GM21447 (cell line): ENCODE measurements at regions not wholly inside any gene's neighbourhood (a gene's known extent, or its start where the extent isn't known, plus 50 kb on each side); places are given as distances from the start of the nearest gene placed in this dataset.
"Not testable (repeated sequence)": the region's sequence is repeated elsewhere in the genome, so short reads cannot be mapped to it uniquely, and the experiment has no call there.

Experiments used
- ATAC-seq: cut with Tn5 transposase; IDR thresholded peaks from one replicate; pipeline ENCODE4 v1.9.1; 2021; ENCODE audit not compliant: unreplicated experiment

DNA sequence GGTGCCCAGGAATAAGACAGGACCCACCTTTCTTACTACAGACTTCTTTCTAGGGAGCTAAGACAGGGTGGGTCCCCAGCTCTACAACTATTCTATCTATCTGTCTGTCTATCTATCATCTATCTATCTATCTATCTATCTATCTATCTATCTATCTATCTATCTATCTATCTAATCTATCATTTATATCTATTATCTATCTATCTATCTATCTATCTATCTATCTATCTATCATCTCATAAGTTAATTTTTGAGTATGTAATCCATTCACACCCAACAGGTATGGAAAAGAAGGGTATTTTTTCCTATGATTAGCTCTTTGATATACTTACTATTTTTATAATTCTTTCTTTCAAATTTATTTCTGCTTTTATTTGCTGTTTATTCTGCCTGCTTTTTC lies 55.9 kb downstream of the BAMBI start:
- no peak for ATAC-seq

DNA sequence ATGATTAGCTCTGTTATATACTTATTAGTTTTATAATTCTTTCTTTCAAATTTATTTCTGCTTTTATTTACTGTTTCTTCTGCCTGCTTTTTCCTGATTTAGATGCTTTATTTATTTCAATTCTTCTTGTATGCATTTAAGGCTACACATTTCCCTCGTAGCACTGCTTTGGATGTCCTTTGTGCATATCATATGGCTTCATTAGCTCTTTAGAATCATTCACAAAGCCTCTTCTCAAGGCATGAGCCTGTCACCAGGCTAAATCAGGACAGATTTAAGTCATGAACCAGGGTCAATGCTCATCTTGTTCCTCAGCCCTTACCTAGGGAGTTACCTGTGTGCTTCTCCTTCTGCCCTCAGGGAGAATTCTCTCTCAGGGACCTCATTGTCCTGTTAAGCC lies 56.3 kb downstream of the BAMBI start:
- ATAC-seq, result no peak

DNA sequence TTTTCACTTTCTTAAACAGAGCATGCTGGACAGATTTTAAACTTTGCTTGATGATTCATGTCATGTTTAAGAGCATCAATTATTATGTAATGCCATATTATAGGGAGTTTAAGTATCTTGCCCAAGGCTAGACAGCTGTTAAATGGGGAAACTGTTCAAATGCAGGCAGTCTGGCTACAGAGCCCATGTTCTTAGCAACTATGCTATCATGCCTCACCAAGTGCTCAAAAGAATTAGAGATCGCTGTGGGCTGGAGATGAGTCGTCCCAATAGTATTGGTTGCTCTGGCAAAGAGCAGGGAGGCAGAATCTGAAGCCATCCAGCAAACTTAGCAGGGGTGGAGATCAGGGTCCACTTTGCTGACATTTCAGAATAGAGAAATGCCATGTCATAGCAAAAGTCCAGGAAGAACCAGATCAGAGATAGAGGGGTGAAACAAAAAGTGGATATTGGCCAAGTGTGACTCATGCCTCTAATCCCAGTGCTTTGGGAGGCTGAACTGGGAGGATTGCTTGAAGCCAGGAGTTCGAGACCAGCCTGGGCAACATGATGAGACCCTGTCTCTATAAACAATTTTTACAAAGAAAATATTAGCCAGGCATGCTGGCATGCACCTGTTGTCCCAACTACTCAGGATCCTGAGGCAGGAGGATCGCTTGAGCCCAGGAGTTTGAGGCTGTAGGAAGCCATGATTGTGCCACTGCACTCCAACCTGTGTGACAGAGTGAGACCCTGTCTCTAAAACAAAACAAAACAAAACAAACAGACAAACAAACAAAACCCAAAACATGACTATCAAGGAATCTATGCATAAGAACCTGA lies 57.8 kb downstream of the BAMBI start:
- ATAC-seq, result no peak

DNA sequence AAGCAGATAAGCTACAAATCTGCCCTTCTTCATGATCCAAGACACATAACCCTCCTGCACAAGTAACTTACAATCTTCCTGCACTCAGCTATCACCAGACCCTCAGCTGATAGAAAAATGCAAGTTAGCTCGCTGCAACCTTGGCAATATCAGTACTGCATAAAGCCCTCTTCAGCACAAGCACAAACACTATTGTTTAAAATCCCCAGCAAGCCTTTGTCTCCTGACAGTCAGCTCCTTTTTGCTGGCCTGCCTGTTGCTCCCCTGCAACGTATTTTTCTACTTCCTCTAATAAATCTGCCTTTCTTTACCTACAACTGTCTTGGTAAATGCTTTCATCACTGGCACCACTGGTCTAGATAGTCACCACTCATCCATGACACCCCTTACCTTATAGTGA lies 59.8 kb downstream of the BAMBI start:
- ATAC-seq, result no peak

DNA sequence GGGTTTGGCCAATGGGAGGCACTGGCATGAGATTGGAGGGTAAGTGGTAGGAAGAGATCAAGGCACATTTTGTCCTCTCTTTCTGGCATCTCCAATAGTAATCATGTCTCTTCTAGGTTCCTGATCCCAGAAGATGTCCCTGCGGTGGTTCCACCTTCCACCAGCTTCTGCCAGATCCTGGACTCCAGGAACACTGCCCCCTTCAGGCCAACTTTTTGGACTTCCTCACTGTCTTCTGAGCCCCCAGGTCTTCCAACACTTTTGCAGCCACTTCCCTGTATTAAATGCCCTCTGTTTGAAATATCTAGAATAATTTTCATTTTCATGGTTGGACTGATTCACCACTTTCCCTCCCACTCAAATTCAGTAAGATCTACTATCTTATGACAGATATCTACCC lies 60.9 kb downstream of the BAMBI start:
- ATAC-seq, result no peak

DNA sequence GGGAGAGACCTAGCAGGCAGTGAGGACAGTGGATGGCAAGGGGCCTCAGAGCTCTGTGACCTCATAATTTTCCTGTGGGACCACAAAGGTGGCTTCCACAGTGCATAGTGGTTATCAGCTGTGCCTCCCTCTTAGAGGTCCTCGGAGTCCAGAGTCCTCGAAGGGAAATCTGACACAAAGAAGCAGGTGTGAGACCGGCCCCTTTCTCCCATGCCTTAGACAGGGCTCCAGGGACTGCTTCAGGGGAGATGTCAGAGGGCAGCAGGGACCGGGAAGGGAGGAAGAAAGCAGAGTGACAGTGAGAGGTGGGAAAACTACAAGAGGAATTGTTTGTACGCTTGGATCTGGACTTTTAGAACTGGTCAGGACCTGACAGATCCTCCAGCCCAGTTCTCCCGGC lies 66.3 kb downstream of the BAMBI start:
- no peak for ATAC-seq

DNA sequence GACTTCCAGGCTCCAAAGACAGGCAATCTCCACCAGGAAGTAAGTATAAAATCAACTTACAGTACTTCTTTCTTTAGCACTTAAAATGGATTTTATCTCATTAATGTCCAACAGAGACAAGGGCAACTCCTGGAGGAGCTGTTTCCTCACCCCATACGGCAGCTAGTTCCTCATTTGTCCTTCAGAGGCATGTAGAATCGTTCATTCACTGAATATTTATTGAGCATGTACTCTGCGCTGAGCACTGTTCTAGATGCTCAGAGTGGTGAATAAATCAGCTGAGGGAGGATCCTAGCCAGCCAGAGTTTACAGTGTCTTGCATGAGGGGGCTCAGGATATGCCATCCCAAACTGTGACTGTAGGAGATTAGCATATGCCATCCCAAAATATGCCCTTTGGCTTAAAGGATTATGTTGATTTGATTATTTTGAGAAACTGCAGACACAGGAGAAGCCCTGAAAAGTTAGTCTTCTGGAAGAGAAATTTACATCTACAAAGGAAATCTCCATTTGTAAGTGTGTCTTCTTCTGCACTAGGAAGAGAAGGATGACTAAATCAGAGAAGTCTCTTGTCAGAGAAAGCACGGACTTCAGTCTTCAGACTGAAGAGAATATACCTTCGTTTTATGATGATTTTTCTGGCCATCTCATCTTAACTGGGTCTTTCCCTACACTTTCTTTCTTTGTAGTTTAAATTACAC lies 66.9 kb downstream of the BAMBI start:
- ATAC-seq, result no peak

DNA sequence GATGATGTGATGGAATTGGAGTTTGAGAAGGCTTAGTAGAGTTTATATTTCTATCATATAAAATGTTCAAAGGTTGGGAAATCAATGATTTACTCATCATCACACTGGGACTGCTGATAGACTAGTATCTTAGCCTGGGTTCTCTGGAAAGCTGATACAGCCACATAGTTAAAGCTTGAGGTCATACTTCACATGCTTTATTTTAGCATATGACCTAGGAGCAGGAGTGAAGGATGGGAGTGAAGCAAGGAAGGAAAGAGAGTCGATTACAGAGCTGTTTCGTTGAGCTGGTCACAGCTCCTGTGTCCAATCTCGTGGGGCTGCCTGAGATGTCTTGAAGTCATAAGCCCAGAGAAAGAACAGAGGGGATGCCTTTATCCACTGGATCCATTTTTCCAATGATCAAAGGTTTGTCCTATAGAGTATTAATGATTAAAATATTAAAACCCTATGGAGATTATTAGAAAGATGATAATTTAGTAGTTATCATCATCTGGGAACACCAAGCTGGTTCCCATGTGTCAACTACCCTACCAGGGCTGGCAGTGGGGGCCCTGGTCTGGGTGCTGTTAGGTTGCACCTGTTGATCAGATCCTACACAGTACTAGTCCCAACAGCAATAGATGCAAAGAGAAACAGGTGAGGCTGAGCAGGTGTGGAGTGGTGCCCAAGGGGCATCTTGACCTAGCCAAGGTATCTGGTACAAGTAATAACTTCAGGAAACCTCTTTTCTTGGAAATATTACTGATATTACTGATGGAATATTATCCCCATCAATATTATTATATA lies 77.8 kb downstream of the BAMBI start:
- ATAC-seq, result no peak

DNA sequence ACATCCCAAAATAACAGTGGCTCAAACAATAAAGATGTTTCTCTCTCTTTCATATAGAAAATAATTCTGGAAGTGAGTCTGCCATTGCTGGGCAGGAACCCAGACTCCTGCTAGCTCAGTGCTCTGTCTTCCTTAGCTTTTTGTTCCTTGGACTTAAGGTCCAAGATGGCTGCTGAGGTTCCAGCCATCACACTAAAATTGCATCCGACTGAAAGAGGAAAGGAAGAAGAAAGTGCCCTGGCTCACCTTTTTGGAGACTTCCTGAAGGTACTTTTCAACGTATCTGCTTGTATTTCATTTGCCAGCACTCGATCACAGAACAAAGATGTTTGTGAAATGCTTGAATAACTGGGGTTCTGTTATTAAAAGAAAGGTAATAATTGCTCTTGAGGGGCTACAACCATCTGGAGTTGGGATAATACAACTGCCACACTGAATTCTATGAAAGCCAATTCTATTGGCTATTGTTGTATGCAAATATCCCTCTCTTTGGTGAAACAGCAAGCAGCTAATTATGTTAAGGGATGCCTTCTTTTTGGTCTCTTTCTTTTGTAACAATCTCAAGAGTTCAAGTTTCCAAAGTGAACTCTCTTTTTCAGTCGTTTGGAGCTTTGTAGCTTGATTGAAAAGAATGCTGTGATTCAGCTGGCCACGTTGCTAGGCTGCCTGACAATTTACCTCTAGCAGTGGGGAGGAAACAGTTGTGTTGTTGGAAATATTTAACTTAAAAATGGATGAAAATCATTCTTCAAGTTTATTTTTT lies 83.9 kb downstream of the BAMBI start:
- no peak for ATAC-seq

DNA sequence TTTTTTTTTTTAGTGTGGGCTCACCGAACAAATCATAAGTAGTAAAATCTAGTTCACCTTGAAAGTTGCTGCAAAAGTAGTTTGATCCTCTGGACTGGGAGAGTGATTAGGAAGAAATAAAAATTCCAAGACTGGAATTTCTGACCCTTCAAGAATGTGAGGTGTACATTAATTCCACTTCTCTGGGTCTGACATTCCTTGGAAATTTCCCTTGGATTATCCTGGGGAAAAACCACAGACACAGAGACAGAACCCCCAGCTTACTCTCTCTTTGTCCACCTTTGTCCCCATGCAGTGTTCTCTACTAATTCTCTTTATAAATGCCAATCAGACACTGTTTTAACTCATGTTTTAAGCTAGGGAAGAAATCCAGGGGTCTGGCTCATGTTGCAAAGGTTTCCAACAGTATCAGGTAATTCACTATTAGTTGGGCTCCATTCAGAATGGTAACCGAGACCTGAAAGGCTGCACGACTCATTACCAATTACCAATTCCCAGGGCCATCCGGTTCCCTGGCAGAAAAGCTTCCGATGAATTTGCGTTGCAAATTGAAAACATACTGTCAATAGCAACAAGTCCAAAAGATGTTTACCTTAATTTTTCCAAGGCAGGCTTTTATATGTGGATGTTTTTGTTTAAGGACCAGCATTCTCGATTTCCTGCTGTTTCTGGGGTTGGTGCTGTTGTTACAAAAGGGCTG lies 86.3 kb downstream of the BAMBI start:
- no peak for ATAC-seq

DNA sequence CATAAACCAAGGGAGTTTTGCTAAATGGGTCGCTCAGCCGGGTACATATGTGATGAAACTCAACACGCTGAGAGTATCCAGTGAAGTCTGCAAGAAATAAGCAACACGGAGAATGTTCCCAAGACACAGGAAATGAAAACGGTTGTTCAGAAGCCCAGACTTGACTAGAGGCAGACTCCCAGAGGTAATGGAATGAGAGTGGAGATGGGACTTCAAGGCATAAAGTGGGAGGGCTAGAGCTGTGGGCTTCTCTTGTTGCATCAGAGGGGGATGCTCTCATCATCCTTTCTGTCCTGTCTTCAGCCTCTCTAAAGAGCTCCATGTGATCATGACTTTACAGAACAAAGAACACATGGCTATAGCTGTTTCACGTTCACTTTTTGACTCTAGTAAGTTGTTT lies 88.3 kb downstream of the BAMBI start:
- no peak for ATAC-seq

DNA sequence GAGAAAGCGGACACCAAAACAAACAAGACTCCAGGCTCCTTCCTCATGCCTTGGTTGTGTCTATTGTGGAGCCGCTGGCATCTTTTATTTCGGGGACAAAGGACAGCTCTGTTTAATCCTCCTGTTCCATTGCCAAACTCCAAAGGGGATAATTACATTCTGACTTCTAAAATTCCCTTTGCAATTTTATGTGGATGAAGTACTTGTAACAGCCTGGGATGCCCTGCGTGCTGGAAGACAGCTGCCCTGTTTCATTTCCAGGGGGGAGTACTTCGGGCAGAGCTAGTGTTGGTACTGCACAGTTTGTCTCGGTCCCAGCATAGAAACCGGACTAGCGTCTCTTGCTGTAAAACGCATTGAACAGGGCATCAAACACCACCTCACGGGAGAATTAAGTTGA lies 90.9 kb downstream of the BAMBI start:
- no peak for ATAC-seq

DNA sequence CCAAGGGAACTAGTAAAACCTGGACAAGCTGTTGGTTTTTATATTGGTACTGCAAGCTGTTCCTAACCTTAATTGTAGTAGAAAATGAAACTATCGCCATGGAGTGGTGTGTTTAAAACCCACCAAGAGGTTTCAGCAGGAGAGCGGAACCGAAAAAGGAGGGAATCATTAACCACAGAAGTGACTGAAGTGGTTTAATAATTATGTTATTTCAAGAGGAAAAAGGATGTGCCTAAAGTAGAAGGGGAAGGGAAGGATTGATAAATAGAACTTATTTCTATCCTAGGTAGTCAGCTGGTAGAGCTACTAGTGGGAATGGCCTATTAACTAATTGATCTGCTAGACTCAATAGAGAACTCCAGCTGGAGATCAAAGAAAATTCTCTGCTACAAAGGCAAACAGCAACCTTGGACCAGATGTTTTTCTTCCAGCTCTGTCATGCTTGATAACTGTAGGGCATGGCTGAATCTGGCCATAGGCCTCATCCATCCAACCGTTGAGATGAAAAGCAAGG lies 91.8 kb downstream of the BAMBI start:
- no peak for ATAC-seq

DNA sequence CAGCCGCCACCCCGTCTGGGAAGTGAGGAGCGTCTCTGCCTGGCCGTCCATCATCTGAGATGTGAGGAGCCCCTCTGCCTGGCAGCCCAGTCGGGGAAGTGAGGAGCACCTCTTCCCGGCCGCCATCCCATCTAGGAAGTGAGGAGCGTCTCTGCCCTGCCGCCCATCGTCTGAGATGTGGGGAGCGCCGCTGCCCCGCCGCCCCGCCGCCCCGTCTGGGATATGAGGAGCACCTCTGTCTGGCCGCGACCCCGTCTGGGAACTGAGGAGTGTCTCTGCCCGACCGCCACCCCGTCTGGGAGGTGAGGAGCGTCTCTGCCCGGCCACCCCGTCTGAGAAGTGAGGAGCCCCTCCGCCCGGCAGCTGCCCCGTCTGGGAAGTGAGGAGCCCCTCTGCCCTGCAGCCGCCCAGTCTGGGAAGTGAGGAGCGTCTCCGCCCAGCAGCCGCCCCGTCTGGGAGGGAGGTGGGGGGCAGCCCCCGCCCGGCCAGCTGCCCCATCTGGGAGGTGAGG lies 94.3 kb downstream of the BAMBI start:
- ATAC-seq, result not testable (repeated sequence)

DNA sequence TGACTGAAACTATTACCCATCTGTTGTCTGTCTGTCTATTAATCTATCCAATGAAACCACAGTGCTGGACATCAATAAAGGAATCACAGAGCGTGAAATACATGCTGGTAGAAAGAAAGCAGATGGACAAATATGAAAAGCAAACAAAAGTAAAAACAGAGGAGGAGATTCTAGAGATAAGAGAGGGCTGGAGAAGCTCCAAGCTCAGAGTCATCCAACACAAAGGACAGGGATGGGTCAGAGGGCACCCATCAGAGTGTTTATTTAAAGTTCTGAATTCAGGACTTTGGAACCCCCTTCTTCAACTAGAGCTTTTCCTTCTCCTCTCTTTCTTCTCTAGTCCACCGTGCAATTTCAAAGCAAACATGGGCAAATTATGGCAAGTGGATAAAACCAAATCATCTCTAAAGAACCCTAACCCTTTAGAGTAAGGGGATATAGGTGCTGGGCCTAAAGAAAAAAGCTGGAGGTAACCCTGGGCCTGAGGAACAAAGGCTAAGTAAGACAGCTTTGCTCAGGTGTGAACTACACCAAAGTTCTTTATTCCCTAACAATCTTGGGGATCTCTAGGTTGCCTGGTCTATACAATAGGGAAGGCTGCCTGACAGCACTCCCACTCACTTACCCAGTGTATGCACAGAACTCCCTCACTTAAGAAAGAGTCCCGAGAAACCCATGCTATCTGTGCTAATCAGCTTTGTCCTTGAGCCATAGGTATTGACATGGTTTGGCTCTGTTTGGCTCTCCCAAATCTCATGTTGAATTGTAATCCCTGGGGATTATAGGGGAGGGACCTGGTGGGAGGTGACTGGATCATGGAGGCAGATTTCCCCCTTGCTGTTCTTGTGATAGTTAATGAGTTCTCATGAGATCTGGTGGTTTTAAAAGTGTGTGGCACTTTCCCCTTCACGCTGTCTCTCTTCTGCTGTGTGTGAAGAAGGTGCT lies 97.0 kb downstream of the BAMBI start:
- ATAC-seq, result no peak

DNA sequence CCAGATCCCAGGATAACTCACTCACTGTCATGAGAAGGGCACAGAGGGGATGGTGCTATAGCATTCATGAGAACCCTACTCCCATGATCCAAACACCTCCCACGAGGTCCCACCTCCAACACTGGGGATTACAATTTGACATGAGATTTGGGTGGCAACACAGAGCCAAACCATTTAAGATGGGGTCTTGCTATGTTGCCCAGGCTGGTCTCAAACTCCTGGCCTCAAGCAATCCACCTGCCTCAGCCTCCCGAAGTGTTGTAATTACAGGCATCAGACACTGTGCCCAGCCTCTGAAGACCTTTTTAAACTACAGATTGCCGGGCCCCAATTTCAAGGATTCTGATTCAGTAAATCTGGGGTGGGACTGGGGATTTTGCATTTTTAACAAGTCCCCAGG lies 98.5 kb downstream of the BAMBI start:
- ATAC-seq, result no peak

DNA sequence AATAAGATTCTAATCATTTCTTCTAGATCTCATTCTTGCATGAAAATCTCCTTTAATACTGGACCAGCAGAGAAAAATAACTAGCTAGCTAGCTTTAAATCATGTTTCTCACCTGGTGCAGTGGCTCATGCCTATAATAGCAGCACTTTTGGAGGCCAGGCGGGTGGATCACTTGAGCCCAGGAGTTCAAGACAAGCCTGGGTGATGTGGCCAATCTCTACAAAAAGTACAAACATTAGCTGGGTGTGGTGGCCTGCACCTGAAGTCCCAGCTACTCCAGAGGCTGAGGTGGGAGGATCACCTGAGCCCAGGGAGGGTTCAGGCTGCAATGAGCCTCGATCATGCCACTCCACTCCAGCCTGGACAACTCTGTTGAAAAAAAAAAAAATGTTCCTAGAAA lies 99.2 kb downstream of the BAMBI start:
- ATAC-seq, result no peak

DNA sequence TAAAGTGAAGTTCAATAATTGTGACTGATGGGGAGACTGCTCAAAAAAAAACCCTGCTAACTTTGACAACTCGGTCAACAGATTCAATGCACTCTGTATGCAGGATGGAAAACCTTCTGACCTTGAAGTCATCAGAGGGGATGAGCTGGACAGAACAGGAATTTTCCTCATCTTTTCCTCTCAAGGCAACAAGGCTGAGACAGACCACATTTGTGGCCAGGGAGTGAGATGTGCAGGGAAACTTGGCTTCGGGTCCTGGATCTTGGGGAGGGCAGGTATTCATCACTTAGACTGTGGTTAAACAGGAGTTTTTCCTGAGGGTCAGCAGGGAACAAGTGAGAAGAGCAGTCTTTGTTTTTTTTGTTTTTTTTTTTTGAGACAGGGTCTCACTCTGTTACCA lies 100.6 kb downstream of the BAMBI start:
- no peak for ATAC-seq

DNA sequence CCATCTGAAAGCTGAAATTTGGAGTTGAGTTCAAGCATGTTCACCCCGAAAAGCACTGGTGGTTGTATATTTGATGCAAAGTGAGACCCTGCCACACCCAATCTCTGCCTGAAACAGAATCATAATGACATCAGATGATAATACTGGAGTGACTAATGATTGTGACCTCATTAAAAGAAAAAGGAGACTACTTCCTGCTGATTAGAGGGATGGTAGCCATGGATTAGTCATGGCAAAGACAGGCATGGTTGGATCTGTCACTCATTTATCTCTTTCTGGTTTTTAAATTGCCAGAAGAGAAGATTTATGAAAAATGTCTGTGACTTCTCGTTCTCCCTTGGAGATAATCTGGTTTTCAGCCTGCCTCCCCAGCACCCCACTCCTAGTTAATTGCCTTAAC lies 101.2 kb downstream of the BAMBI start:
- ATAC-seq, result no peak
